ENCODE measurements at regions not wholly inside any gene's neighbourhood (a gene's known extent, or its start where the extent isn't known, plus 50 kb on each side); places are given as distances from the start of the nearest gene placed in this dataset.

GRCh38 chr2:129587426-129588064, 391.9 kb upstream of the RAB6C start:
- H3K36me3 Mint-ChIP-seq (ENCODE audit: low read depth): no peaks in the 10 kb centered on the region
- ChIA-PET POLR2A (no interaction called here), CTCF (no interaction called here)
- H3K4me3 Mint-ChIP-seq: no peak overlapping the region
- no peaks in the 10 kb centered on the region for H3K27me3 Mint-ChIP-seq
- H3K9me3 Mint-ChIP-seq: no peaks in the 10 kb centered on the region
- no peak overlapping the region for H3K27ac Mint-ChIP-seq
- no peak for DNase-seq
- no peaks in the 10 kb centered on the region for H3K4me1 Mint-ChIP-seq

- ChIA-PET POLR2A (no interaction called here), CTCF (no interaction called here)
- Mint-ChIP-seq H3K4me3 (no peak overlapping the region), H3K27ac (no peak overlapping the region), H3K4me1 (no peaks in the 10 kb centered on the region), H3K27me3 (no peaks in the 10 kb centered on the region), H3K36me3 (ENCODE audit: low read depth) (no peaks in the 10 kb centered on the region), H3K9me3 (peaks cover 6% of the 10 kb centered on the region)
- no peak for DNase-seq
These were observed 374.9 kb upstream of the RAB6C start for GRCh38 chr2:129604560-129604959.

DNA sequence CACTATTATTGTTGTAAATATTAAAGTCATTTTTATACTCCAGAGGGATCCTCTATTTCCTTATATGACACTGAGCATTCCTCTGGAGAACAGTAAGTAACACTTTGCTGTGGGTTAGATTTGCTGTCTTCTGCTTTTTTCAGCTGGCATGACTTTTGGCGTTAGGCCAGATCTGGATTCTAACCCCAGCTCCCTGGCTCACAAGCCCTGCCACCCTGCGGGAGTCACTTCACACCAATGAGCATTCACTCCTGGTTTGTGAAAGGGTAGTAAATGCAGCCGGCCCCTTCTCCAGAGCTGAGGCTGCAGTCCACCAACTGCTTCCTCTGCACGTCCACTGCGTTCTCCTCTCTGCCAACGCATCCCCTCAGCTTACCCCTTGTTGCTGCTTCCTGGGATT, 373.8 kb upstream of the RAB6C start:
- no peaks in the 10 kb centered on the region for H3K27me3 Mint-ChIP-seq
- DNase-seq: no peak
- peaks cover 6% of the 10 kb centered on the region for H3K9me3 Mint-ChIP-seq
- no peaks in the 10 kb centered on the region for H3K4me1 Mint-ChIP-seq
- POLR2A ChIA-PET: no interaction called here
- no peaks in the 10 kb centered on the region for H3K36me3 Mint-ChIP-seq (ENCODE audit: low read depth)
- CTCF ChIA-PET: no interaction called here
- no peak overlapping the region for H3K4me3 Mint-ChIP-seq
- H3K27ac Mint-ChIP-seq: no peak overlapping the region

DNA sequence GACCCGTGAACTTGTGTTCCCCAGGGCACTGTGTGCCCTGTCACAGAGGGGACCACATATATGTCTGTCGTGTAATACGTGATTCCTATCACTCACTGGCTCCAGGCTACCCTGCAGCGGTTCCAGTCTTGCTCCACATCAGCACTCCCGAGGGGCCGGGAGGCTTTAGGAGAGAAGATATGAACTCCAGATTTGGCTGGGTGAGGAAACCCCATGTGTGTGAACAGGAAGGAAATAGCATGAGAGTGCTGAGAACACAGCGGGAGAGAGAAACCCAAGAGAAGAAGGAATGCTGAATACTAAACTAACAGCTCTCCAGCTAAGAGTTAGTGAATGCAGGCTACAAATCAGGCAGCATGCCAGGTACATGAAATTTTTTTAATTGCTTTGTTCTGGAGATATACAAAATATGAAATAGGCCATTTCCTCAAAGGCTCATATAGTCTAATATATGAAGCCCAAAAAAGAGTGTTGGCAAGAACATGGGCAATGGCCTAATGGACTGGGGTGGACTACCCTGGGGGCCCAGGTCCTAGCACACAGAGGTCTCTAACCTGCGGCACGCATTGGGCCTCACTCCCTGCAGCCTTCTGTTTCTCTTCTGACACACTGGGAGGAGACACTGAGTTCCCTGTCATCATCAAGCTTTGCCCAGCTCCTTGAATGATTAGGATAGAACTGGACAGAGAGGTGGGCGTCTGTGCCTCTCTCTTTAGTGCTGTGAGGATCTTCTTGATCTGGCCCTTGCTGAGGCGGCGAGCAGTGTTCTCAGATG, 372.8 kb upstream of the RAB6C start:
- no peaks in the 10 kb centered on the region for H3K27me3 Mint-ChIP-seq
- DNase-seq: no peak
- ChIA-PET CTCF (no interaction called here), POLR2A (no interaction called here)
- H3K36me3 Mint-ChIP-seq (ENCODE audit: low read depth): no peaks in the 10 kb centered on the region
- H3K4me3 Mint-ChIP-seq: no peak overlapping the region
- no peak overlapping the region for H3K27ac Mint-ChIP-seq
- peaks cover 7% of the 10 kb centered on the region for H3K9me3 Mint-ChIP-seq
- H3K4me1 Mint-ChIP-seq: no peaks in the 10 kb centered on the region

- Mint-ChIP-seq H3K27ac (no peak overlapping the region), H3K4me3 (no peak overlapping the region), H3K27me3 (no peaks in the 10 kb centered on the region), H3K36me3 (ENCODE audit: low read depth) (no peaks in the 10 kb centered on the region), H3K4me1 (no peaks in the 10 kb centered on the region), H3K9me3 (peaks cover 8% of the 10 kb centered on the region)
- ChIA-PET POLR2A (no interaction called here), CTCF (no interaction called here)
- no peak for DNase-seq
These were observed 370.2 kb upstream of the RAB6C start for GRCh38 chr2:129609224-129609623.

DNA sequence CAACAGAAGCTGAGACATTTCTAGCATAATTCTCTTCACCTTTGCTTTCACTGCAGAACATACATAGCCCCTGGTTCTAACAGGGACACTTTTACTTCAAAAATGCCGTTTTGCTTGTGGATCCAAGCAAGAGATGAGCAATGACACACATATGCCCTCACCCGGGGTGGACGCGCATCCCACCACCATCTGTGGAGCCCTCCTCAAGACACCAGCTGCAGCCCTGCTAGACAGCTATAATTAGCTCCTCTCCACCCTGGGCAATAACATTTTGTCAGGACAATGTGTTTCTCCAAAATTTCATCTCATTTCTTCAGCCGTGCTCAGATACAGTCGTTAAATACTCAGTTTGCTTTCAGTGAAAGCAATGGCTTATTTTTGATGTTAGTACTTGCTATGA, 368.7 kb upstream of the RAB6C start:
- Mint-ChIP-seq H3K27me3 (no peaks in the 10 kb centered on the region), H3K9me3 (peaks cover 8% of the 10 kb centered on the region), H3K4me3 (no peak overlapping the region), H3K36me3 (ENCODE audit: low read depth) (no peaks in the 10 kb centered on the region), H3K4me1 (no peaks in the 10 kb centered on the region), H3K27ac (no peak overlapping the region)
- ChIA-PET CTCF (no interaction called here), POLR2A (no interaction called here)
- no peak for DNase-seq

DNA sequence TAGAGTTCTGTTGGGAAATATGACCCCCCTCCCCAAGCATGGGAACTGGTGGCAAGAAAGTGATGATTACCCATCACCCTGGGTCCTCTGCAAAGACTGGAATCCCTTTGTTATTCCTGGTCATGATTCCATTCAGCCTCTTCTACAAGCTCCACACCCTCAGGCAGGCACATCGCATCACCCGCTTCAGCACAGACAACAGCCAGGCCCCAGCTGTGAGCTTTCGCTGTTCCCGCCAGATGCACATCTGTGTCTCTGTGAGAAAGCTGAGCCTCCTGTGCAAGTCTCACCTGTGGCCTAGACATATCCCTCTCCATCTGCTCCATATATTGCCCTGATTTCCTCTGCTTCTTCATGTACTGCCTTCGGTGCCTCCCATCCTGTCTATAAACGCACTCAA, 368.0 kb upstream of the RAB6C start:
- Mint-ChIP-seq H3K4me3 (no peak overlapping the region), H3K27me3 (no peaks in the 10 kb centered on the region), H3K36me3 (ENCODE audit: low read depth) (no peaks in the 10 kb centered on the region), H3K27ac (no peak overlapping the region), H3K9me3 (peaks cover 5% of the 10 kb centered on the region), H3K4me1 (no peaks in the 10 kb centered on the region)
- no peak for DNase-seq
- CTCF ChIA-PET: no interaction called here
- POLR2A ChIA-PET: no interaction called here

DNA sequence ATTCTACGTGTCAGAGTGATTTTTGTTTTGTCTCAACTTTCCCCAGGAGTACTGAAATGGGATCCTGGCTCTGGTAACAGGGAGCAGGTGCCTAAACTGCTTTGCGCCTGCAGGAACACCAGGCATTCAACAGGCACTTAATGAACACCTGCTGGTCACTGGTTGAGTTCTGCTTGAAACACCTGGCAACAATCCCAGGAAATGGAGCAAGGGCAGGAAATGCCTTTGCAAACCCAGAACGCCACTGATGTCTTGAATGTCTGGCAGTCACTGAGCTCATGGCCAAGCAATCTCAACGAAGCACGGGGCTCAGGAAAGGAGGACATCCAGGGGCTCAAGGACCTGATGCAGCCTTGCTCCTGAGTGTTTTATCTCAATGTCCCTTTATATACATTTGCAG, 360.0 kb upstream of the RAB6C start:
- Mint-ChIP-seq H3K27ac (no peak overlapping the region), H3K9me3 (no peaks in the 10 kb centered on the region), H3K4me3 (no peak overlapping the region), H3K27me3 (no peaks in the 10 kb centered on the region), H3K36me3 (ENCODE audit: low read depth) (no peaks in the 10 kb centered on the region), H3K4me1 (no peaks in the 10 kb centered on the region)
- POLR2A ChIA-PET: no interaction called here
- CTCF ChIA-PET: no interaction called here
- no peak for DNase-seq

DNA sequence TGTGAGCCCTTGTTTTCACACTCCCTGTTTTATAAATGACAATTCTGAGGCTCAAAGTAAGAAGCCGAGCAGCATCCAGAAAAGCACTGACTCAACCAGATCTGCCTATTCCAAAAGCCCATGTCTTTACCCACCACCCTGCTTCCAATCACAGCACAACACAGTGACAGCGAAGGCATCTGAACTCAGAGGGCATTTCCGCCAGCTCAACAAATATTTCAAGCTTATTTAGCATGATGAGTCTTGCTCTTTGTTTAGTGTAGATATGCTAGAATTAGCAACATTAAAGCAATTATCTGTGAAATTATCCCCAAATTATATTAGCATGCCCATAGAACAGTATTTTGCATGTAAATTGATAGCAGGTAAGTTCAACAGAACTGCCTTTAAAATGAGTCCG, 359.1 kb upstream of the RAB6C start:
- H3K9me3 Mint-ChIP-seq: no peaks in the 10 kb centered on the region
- H3K4me1 Mint-ChIP-seq: no peaks in the 10 kb centered on the region
- ChIA-PET CTCF (no interaction called here), POLR2A (no interaction called here)
- no peaks in the 10 kb centered on the region for H3K36me3 Mint-ChIP-seq (ENCODE audit: low read depth)
- no peak for DNase-seq
- no peak overlapping the region for H3K27ac Mint-ChIP-seq
- H3K27me3 Mint-ChIP-seq: no peaks in the 10 kb centered on the region
- no peak overlapping the region for H3K4me3 Mint-ChIP-seq

GRCh38 chr2:129623783-129624182, 355.7 kb upstream of the RAB6C start:
- no peaks in the 10 kb centered on the region for H3K27me3 Mint-ChIP-seq
- DNase-seq: no peak
- ChIA-PET POLR2A (no interaction called here), CTCF (no interaction called here)
- no peak overlapping the region for H3K4me3 Mint-ChIP-seq
- H3K4me1 Mint-ChIP-seq: no peaks in the 10 kb centered on the region
- H3K27ac Mint-ChIP-seq: no peak overlapping the region
- peaks cover 8% of the 10 kb centered on the region for H3K9me3 Mint-ChIP-seq
- H3K36me3 Mint-ChIP-seq (ENCODE audit: low read depth): no peaks in the 10 kb centered on the region

DNA sequence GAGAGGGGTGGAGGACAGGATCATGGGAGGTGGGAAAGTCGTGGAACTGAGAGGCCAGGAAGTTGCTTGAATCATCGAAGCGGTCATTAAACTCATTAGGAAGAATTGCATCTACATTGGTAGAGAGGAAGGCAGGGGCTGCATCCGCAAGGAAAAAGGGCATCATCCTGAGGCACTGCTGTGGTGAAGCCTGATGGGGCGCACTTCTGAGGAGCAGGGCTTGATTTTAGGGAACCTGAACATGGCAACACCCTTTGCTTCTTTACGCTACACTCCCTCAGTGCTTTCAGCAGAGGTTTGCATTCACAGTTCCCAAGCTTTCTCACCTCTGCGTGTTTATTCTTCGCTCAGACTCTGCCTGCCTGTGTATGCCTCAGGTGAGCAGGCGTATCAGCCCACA, 352.0 kb upstream of the RAB6C start:
- Mint-ChIP-seq H3K4me1 (no peaks in the 10 kb centered on the region), H3K27me3 (no peaks in the 10 kb centered on the region), H3K4me3 (no peak overlapping the region), H3K36me3 (ENCODE audit: low read depth) (no peaks in the 10 kb centered on the region), H3K9me3 (peaks cover 8% of the 10 kb centered on the region), H3K27ac (no peak overlapping the region)
- ChIA-PET POLR2A (no interaction called here), CTCF (no interaction called here)
- DNase-seq: no peak

GRCh38 chr2:129636692-129637091, 342.8 kb upstream of the RAB6C start:
- Mint-ChIP-seq H3K27me3 (no peaks in the 10 kb centered on the region), H3K4me3 (no peak overlapping the region), H3K27ac (no peak overlapping the region), H3K9me3 (no peaks in the 10 kb centered on the region), H3K4me1 (no peaks in the 10 kb centered on the region), H3K36me3 (ENCODE audit: low read depth) (no peaks in the 10 kb centered on the region)
- no peak for DNase-seq
- CTCF ChIA-PET: no interaction called here
- POLR2A ChIA-PET: no interaction called here

DNA sequence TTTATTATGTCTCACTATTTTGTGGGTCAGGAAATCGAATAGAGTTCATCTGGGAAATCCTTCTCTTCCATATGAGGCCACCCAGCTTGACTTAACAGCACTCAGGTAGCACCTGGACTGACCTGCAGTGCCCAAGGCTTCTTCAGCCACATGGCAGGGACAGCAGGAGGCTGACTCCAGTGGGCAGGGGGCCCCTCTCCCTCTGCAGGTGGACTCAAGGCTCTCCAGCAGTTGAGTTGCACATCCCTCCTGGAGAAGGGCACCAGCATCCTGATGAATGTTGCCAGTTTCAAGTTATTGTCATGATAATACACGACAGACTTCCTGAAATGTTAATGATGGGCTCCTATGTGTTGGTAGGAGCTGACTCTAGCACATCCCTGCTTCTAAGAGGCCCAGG, 338.1 kb upstream of the RAB6C start:
- no peak overlapping the region for H3K27ac Mint-ChIP-seq
- CTCF ChIA-PET: no interaction called here
- POLR2A ChIA-PET: no interaction called here
- no peaks in the 10 kb centered on the region for H3K36me3 Mint-ChIP-seq (ENCODE audit: low read depth)
- no peak overlapping the region for H3K4me3 Mint-ChIP-seq
- peaks cover 5% of the 10 kb centered on the region for H3K9me3 Mint-ChIP-seq
- H3K27me3 Mint-ChIP-seq: no peaks in the 10 kb centered on the region
- no peaks in the 10 kb centered on the region for H3K4me1 Mint-ChIP-seq
- DNase-seq: no peak

- H3K9me3 Mint-ChIP-seq: peaks cover 9% of the 10 kb centered on the region
- no peaks in the 10 kb centered on the region for H3K27me3 Mint-ChIP-seq
- CTCF ChIA-PET: no interaction called here
- no peaks in the 10 kb centered on the region for H3K36me3 Mint-ChIP-seq (ENCODE audit: low read depth)
- no peak overlapping the region for H3K27ac Mint-ChIP-seq
- no peaks in the 10 kb centered on the region for H3K4me1 Mint-ChIP-seq
- no peak overlapping the region for H3K4me3 Mint-ChIP-seq
- POLR2A ChIA-PET: no interaction called here
- DNase-seq: no peak
These were observed 336.9 kb upstream of the RAB6C start for GRCh38 chr2:129642526-129643043.

All from activated CD4-positive, alpha-beta memory T cell treated with anti-CD3 and anti-CD28 coated beads, Interleukin-2, amount 10 ng/mL, durations not matched to agents 7 days and 5 days (primary cell).